ENCODE measurements at regions not wholly inside any gene's neighbourhood (a gene's known extent, or its start where the extent isn't known, plus 50 kb on each side); places are given as distances from the start of the nearest gene placed in this dataset.

GRCh38 chr9:126117631-126118030 is 209.0 kb upstream of the MVB12B start:
- no peak for DNase-seq
- Histone ChIP-seq H3K27me3 (no peaks in the 10 kb centered on the region), H3K9me3 (no peaks in the 10 kb centered on the region), H3K27ac (no peak overlapping the region), H3K4me3 (no peak overlapping the region), H3K4me1 (no peaks in the 10 kb centered on the region), H3K36me3 (no peaks in the 10 kb centered on the region)
- intact Hi-C loops (cut with DNase I): no loop called here
- no peak for ATAC-seq
- WGBS (ENCODE audit: insufficient coverage, low coverage, low lambda C conversion rate, missing lambda C conversion rate): 71% methylated on average over 4 of the region's 9 CpGs
- TF ChIP-seq CTCF (IDR thresholded peaks at IDR 0.05): no peak
- no peak for TF ChIP-seq POLR2A (IDR thresholded peaks at IDR 0.05)

- WGBS (ENCODE audit: insufficient coverage, low coverage, low lambda C conversion rate, missing lambda C conversion rate): 63% methylated on average over 5 of the region's 6 CpGs
- ATAC-seq: no peak
- Histone ChIP-seq H3K4me1 (no peaks in the 10 kb centered on the region), H3K4me3 (no peak overlapping the region), H3K27ac (no peak overlapping the region), H3K36me3 (no peaks in the 10 kb centered on the region), H3K9me3 (no peaks in the 10 kb centered on the region), H3K27me3 (no peaks in the 10 kb centered on the region)
- DNase-seq: no peak
- TF ChIP-seq CTCF (IDR thresholded peaks at IDR 0.05) (no peak), POLR2A (IDR thresholded peaks at IDR 0.05) (no peak)
- intact Hi-C loops (cut with DNase I): no loop called here
Measured at GRCh38 chr9:126119731-126120130, 206.9 kb upstream of the MVB12B start.

- H3K27ac ChIP-seq: no peak overlapping the region
- 11% methylated on average over 1 of the region's 4 CpGs for WGBS (ENCODE audit: insufficient coverage, low coverage, low lambda C conversion rate, missing lambda C conversion rate)
- DNase-seq (no peak), ATAC-seq (no peak)
- intact Hi-C loops (cut with DNase I): no loop called here
- no peaks in the 10 kb centered on the region for H3K27me3 ChIP-seq
- TF ChIP-seq CTCF (IDR thresholded peaks at IDR 0.05) (no peak), POLR2A (IDR thresholded peaks at IDR 0.05) (no peak)
- no peaks in the 10 kb centered on the region for H3K9me3 ChIP-seq
- H3K36me3 ChIP-seq: no peaks in the 10 kb centered on the region
- no peaks in the 10 kb centered on the region for H3K4me1 ChIP-seq
- H3K4me3 ChIP-seq: no peak overlapping the region
Measured at GRCh38 chr9:126122901-126123616, 203.6 kb upstream of the MVB12B start.

- DNase-seq (no peak), ATAC-seq (no peak)
- no peak overlapping the region for H3K4me3 ChIP-seq
- no peaks in the 10 kb centered on the region for H3K27me3 ChIP-seq
- H3K36me3 ChIP-seq: no peaks in the 10 kb centered on the region
- H3K9me3 ChIP-seq: no peaks in the 10 kb centered on the region
- H3K4me1 ChIP-seq: no peaks in the 10 kb centered on the region
- intact Hi-C loops (cut with DNase I): no loop called here
- TF ChIP-seq POLR2A (IDR thresholded peaks at IDR 0.05) (no peak), CTCF (IDR thresholded peaks at IDR 0.05) (no peak)
- WGBS (ENCODE audit: insufficient coverage, low coverage, low lambda C conversion rate, missing lambda C conversion rate): 29% methylated on average over 4 of the region's 7 CpGs
- no peak overlapping the region for H3K27ac ChIP-seq
Measured at GRCh38 chr9:126123927-126124326, 202.7 kb upstream of the MVB12B start.

Measured in right lobe of liver (tissue), 6 donors.